ENCODE measurements at regions not wholly inside any gene's neighbourhood (a gene's known extent, or its start where the extent isn't known, plus 50 kb on each side); places are given as distances from the start of the nearest gene placed in this dataset.
"Not testable (repeated sequence)": the region's sequence is repeated elsewhere in the genome, so short reads cannot be mapped to it uniquely, and the experiment has no call there.

GRCh38 chr3:99586701-99587100 is 51.7 kb upstream of the COL8A1 start:
- intact Hi-C loops (cut with DNase I): no loop called here
- no peak for DNase-seq

- intact Hi-C loops (cut with DNase I): no loop called here
These were observed 58.4 kb upstream of the COL8A1 start for GRCh38 chr3:99579965-99580364.

GRCh38 chr3:99579246-99579645 is 59.1 kb upstream of the COL8A1 start:
- intact Hi-C loops (cut with DNase I): no loop called here
- DNase-seq: no peak

More at GRCh38 chr3:99579965-99580364, 58.4 kb upstream of the COL8A1 start:
- DNase-seq: no peak

GRCh38 chr3:99578339-99578970 is 59.9 kb upstream of the COL8A1 start:
- intact Hi-C loops (cut with DNase I): no loop called here
- no peak for DNase-seq

DNA sequence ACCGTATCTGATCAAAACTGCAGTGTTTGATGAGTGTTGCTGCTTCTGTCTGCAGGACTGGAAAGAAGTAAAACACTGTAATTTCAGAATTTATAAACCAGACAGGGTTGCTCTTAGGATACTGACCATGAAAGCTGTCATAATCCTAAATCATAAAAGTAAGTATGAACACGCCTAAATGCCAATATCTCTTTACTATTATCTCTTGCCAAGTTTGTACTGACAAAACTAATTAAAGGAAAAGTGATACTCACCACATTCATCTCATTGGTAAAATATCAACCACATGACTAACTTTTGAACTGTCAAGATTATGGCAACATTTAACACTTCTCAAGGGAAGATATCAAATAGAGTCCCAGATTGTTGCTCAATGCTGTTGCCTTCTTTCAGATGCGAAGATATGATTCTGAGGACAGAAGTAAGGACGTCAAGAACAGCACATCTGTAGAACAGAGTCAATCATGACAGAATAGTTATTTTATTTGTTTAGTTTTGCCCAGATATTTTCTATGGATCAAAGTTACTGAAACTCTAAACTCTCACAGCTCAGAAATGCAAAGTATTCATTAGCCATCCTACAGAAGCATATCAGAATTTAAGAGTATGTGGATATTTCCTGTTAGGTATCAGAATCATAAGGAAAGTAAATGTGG is 61.4 kb upstream of the COL8A1 start:
- intact Hi-C loops (cut with DNase I): no loop called here
- no peak for DNase-seq

- intact Hi-C loops (cut with DNase I): no loop called here
- no peak for DNase-seq
These were observed 62.7 kb upstream of the COL8A1 start for GRCh38 chr3:99575683-99576082.

- intact Hi-C loops (cut with DNase I): no loop called here
- DNase-seq: no peak
These were observed 68.3 kb upstream of the COL8A1 start for GRCh38 chr3:99570061-99570460.

DNA sequence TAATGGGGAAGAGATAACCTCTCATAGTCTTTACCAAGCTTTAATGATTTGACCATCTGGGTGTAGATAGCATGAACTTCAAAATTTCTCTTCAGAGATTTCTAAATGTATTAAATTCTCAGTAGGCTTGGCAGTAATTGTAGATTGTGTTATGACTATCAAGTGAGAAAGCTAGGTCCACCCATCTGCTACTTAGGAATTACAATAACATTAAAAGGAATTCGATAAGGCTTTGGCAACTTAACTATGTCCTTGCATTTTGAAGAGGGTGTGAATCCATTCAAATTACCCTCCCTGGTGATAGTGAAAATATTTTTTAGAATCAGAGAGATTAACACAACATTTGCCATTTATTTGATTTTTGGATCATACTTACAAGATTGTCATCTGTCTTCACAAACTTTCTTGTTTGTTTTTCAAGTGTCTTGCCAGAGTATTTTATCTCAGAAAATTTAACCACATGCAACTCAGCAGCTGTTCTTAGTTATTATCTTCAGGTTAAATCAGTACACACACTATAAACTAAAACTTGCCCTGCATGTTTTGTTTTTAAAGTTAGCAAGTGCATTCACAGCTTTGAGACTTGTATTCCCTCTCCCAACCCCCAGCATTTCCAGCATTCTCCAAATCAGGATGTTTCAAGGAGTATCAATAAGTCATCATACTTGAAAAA is 69.6 kb upstream of the COL8A1 start:
- intact Hi-C loops (cut with DNase I): no loop called here
- DNase-seq: no peak

GRCh38 chr3:99565331-99565730 is 73.1 kb upstream of the COL8A1 start:
- intact Hi-C loops (cut with DNase I): no loop called here
- DNase-seq: no peak

DNA sequence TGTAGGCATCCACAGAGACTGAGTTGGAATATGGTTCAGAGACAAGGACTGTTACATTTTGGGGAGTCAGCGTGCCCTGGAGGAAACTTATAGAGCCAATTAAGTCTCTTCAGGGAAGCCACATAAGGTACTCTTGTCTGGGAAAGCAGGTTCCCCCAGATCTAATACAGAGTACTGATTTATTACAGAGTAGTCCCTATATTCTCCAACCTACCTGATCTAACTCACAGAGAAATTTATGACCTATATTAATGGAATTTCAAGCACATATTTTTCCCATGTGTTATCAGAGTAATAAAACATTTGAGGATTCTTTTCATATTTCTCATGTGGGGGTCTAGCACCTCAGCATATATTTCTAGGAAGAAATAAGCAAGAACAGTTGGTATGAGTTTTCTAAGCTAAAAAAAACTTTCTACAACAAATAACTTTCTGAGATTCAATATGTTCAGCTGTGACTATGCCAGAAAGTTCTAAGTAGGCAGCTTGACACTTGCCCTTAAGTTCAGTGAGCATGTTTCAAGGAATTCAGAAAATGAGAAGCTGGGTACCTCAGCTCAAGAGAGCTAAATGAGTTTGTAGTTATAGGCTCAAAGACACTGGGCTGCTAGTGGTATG is 75.3 kb upstream of the COL8A1 start:
- DNase-seq: no peak
- intact Hi-C loops (cut with DNase I): no loop called here

DNA sequence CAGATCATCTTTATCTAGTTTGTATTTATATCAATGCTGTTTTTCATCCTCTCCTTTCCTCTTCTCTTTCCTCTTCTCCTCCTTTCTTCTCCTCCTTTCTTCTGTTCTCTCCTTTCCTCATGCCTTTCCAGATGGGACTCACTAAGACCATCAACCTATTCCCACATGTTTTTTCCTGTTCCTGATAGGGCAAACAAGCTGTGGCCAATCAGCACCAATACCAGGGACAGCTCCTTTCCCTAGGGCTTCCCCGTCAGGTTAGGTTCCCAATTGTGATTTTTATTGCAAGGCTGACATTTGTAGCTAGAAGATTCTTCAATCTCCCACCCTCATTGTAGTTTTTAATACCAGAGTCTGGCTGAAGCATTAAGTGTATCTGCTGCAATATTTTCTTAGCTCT is 76.3 kb upstream of the COL8A1 start:
- DNase-seq: no peak

GRCh38 chr3:99561056-99561455 is 77.3 kb upstream of the COL8A1 start:
- intact Hi-C loops (cut with DNase I): no loop called here
- no peak for DNase-seq

More for the DNA sequence above, 76.3 kb upstream of the COL8A1 start:
- intact Hi-C loops (cut with DNase I): no loop called here

- no peak for DNase-seq
- intact Hi-C loops (cut with DNase I): no loop called here
These were observed 79.2 kb upstream of the COL8A1 start for GRCh38 chr3:99559196-99559595.

DNA sequence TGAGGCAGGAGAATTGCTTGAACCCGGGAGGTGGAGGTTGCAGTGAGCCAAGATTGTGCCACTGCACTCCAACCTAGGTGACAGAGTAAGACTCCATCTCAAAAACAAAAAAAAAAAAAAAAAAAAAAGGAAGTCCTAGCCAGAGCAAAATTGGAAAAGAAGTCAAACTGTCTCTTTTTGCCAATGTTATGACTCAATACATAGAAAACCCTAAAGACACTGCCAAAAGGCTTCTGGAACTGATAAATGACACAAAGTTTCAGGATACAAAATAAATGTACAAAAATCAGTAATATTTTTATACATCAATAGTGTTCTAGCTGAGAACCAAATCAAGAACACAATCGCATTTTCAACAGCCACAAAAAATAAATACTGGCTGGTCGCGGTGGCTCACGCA is 82.5 kb upstream of the COL8A1 start:
- intact Hi-C loops (cut with DNase I); DNase-seq: not testable (repeated sequence)

DNA sequence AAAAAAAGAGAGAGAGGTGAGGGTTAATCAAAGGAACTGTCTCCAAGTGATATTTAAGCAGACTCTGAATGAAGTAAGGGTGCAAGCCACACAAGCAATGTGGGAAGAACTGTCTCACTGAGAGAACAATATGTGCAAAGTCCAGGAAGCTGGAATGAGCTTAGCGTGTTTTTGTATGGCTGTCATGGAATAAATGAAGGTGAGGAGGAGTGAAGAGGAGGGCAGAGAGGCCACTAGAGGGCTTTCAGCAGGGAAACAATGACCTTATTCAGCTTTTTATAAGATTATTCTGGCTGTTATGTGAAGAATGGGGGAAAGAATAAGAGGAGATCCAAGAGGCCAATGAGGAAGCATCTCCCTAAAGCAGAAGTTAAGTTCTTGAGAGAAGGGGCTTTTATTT is 86.9 kb upstream of the COL8A1 start:
- intact Hi-C loops (cut with DNase I): no loop called here
- no peak for DNase-seq

DNA sequence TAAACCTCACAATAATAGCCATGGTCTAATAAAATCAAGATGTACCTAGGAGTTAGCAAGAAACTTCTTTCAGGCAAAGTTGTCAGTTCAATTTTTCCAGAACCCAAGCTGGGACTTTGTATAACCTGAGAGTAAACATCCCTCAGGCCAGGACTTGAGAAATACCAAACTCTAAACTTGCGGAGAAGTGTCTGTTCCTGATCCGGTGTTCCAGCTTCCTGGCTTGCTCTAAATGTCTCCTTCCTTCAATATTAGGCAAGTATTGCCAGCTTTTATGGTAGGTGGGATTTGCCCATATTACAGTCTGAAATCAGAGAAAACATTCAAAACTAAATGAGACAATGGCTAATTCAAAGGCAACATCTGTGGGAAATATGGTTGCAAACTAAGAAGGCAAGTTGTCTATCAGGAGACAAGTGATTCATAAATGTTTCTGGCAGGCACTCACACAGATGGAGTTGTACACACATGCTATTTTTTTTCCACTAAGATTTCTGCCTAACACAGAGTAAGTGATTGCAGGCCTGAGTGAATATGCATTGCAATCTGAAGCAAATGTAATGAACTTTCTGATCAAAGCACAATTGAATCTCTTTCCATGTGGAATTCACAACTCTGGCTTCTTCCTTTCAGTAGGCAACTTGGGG is 88.3 kb upstream of the COL8A1 start:
- intact Hi-C loops (cut with DNase I): no loop called here
- no peak for DNase-seq

GRCh38 chr3:99549220-99549619 is 89.2 kb upstream of the COL8A1 start:
- DNase-seq: no peak
- intact Hi-C loops (cut with DNase I): no loop called here

- DNase-seq: no peak
- intact Hi-C loops (cut with DNase I): no loop called here
These were observed 89.7 kb upstream of the COL8A1 start for GRCh38 chr3:99548674-99549073.

GRCh38 chr3:99545941-99546580 is 92.3 kb upstream of the COL8A1 start:
- intact Hi-C loops (cut with DNase I): no loop called here
- DNase-seq: no peak
